Neural cell (in vitro differentiated cells): ENCODE measurements at regions not wholly inside any gene's neighbourhood (a gene's known extent, or its start where the extent isn't known, plus 50 kb on each side); places are given as distances from the start of the nearest gene placed in this dataset.

Source experiments
- H2AFZ ChIP-seq: fragments of 200-600, 300-800 bp; sonication (generic), shearing (Covaris generic); 2 replicates; pipeline ENCODE4 v1.6.0; 2014; ENCODE audit warnings: low read depth, mild to moderate bottlenecking, antibody characterized with exemption, low read length, moderate library complexity
- H3F3A ChIP-seq: fragments of 200-600 bp; shearing (Covaris generic); 2 replicates; pipeline ENCODE4 v1.6.1; 2016; ENCODE audit warnings: mild to moderate bottlenecking, moderate library complexity, mixed read lengths, antibody characterized with exemption, low read length; ENCODE audit not compliant: insufficient read depth, poor library complexity, severe bottlenecking
- H3K27ac ChIP-seq: fragments of 200-600, 300-800 bp; sonication (generic), shearing (Covaris generic); 2 replicates; pipeline ENCODE4 v1.5.1; 2014; ENCODE audit warnings: mild to moderate bottlenecking, low read length, moderate library complexity
- H3K27me3 ChIP-seq: fragments of 300-800, 200-600 bp; sonication (generic), shearing (Covaris generic); 2 replicates; pipeline ENCODE4 v1.6.0; 2014; ENCODE audit warnings: mild to moderate bottlenecking, low read depth, low read length, moderate library complexity; ENCODE audit not compliant: insufficient read depth
- H3K36me3 ChIP-seq: fragments of 300-800, 200-600 bp; sonication (generic), shearing (Covaris generic); 2 replicates; pipeline ENCODE4 v1.5.1; 2014; ENCODE audit warnings: mild to moderate bottlenecking, antibody characterized with exemption, low read length, moderate library complexity; ENCODE audit not compliant: insufficient read depth
- H3K4me2 ChIP-seq: fragments of 300-800, 200-600 bp; sonication (generic), shearing (Covaris generic); 2 replicates; pipeline ENCODE4 v1.6.0; 2014; ENCODE audit warnings: mild to moderate bottlenecking, low read length
- H3K4me3 ChIP-seq: fragments of 300-800, 200-600 bp; sonication (generic), shearing (Covaris generic); 2 replicates; pipeline ENCODE4 v1.5.1; 2014; ENCODE audit warnings: mild to moderate bottlenecking, low read length, moderate library complexity
- H3K79me2 ChIP-seq: fragments of 200-600 bp; shearing (Covaris generic); replicated peaks from 2 replicates; pipeline ENCODE4 v1.6.0; 2014; ENCODE audit warnings: mild to moderate bottlenecking, low read length, moderate library complexity; ENCODE audit not compliant: insufficient read depth
- H3K9ac ChIP-seq: fragments of 300-800, 200-600 bp; sonication (generic), shearing (Covaris generic); 2 replicates; pipeline ENCODE4 v1.6.1; 2016; ENCODE audit warnings: mild to moderate bottlenecking, low read length, mixed read lengths
- H3K9me2 ChIP-seq: fragments of 200-600 bp; shearing (Covaris generic); 2 replicates; pipeline ENCODE4 v1.6.1; 2016; ENCODE audit warnings: mild to moderate bottlenecking, low read length, mixed read lengths; ENCODE audit not compliant: insufficient read depth
- H3K9me3 ChIP-seq: fragments of 200-600, 300-800 bp; sonication (generic), shearing (Covaris generic); 2 replicates; pipeline ENCODE4 v1.6.1; 2016; ENCODE audit warnings: mild to moderate bottlenecking, mixed run types, low read length, moderate library complexity, mixed read lengths
- H4K20me1 ChIP-seq: fragments of 200-600 bp; shearing (Covaris generic); 2 replicates; pipeline ENCODE4 v1.6.1; 2016; ENCODE audit warnings: mild to moderate bottlenecking, mixed run types; ENCODE audit not compliant: insufficient read depth
- EP300 ChIP-seq: fragments of 450-650 bp; conservative IDR thresholded peaks from 2 replicates; pipeline ENCODE4 v1.6.1; 2014; ENCODE audit warnings: antibody characterized with exemption, mild to moderate bottlenecking, moderate library complexity; ENCODE audit not compliant: poor library complexity, severe bottlenecking
- EZH2 ChIP-seq: fragments of 200-600, 300-800 bp; shearing (Covaris generic), sonication (generic); IDR thresholded peaks from 2 replicates; pipeline ENCODE4 v1.6.1; 2014; ENCODE audit warnings: antibody characterized with exemption, low read length, borderline replicate concordance, mild to moderate bottlenecking; ENCODE audit not compliant: insufficient read depth, poor library complexity, severe bottlenecking
- MXI1 ChIP-seq: fragments of 450-650 bp; conservative IDR thresholded peaks from 2 replicates; pipeline ENCODE4 v1.6.1; 2014; ENCODE audit warnings: antibody characterized with exemption, mild to moderate bottlenecking; ENCODE audit not compliant: poor library complexity, severe bottlenecking
- POLR2AphosphoS5 ChIP-seq: IDR thresholded peaks from 2 replicates; pipeline ENCODE4 v1.6.1; 2012
- RAD21 ChIP-seq: fragments of 450-650 bp; conservative IDR thresholded peaks from 2 replicates; pipeline ENCODE4 v1.6.1; 2014; ENCODE audit warnings: antibody characterized with exemption, mild to moderate bottlenecking, moderate library complexity
- SMC3 ChIP-seq: fragments of 450-650 bp; conservative IDR thresholded peaks from 2 replicates; pipeline ENCODE4 v1.6.1; 2014; ENCODE audit warnings: antibody characterized with exemption, mild to moderate bottlenecking, moderate library complexity; ENCODE audit not compliant: poor library complexity
- TAF1 ChIP-seq: IDR thresholded peaks from 2 replicates; pipeline ENCODE4 v1.6.1; 2012; ENCODE audit warnings: low read depth
- TF ChIP-seq, protein P1 (sequence below): IDR thresholded peaks from 2 replicates; pipeline ENCODE4 v1.6.1; 2012; ENCODE audit warnings: borderline replicate concordance
- TF ChIP-seq, protein P2 (sequence below): fragments of 450-650 bp; IDR thresholded peaks from 2 replicates; pipeline ENCODE4 v1.5.1; 2014; ENCODE audit warnings: antibody characterized with exemption, mild to moderate bottlenecking, moderate library complexity; ENCODE audit not compliant: poor library complexity, severe bottlenecking

DNA sequence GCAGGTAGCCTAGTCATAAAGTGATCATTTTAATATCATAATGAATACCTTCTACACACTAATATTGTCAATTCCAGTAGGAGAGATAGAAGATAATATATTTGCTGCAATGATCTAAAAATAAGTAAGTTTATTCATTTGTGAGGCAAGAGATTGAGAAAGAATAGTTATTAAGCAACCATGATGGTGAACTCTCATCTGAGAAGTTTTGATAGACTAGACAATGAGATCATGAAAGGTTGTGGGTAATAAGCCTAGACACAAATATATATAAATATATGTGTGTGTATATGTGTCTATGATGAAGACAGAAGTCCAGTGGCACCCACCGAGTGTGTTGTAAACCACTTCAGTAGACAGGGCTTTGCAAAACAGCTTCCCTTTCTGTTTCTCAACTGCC, 181.0 kb upstream of the CHST9 start:
- Histone ChIP-seq H3F3A (no peaks in the 10 kb centered on the region), H3K27ac (no peak overlapping the region), H3K4me3 (no peak overlapping the region), H3K79me2 (no peaks in the 10 kb centered on the region), H3K9me2 (no peaks in the 10 kb centered on the region), H2AFZ (no peak overlapping the region), H3K9ac (no peak overlapping the region), H3K27me3 (no peaks in the 10 kb centered on the region), H3K4me2 (no peak overlapping the region), H4K20me1 (no peaks in the 10 kb centered on the region), H3K9me3 (no peaks in the 10 kb centered on the region), H3K36me3 (no peaks in the 10 kb centered on the region)
- TF ChIP-seq MXI1 (no peak), EP300 (no peak), TAF1 (no peak), RAD21 (no peak), SMC3 (no peak), EZH2 (no peak), POLR2AphosphoS5 (no peak)
- TF ChIP-seq, protein P1, sequence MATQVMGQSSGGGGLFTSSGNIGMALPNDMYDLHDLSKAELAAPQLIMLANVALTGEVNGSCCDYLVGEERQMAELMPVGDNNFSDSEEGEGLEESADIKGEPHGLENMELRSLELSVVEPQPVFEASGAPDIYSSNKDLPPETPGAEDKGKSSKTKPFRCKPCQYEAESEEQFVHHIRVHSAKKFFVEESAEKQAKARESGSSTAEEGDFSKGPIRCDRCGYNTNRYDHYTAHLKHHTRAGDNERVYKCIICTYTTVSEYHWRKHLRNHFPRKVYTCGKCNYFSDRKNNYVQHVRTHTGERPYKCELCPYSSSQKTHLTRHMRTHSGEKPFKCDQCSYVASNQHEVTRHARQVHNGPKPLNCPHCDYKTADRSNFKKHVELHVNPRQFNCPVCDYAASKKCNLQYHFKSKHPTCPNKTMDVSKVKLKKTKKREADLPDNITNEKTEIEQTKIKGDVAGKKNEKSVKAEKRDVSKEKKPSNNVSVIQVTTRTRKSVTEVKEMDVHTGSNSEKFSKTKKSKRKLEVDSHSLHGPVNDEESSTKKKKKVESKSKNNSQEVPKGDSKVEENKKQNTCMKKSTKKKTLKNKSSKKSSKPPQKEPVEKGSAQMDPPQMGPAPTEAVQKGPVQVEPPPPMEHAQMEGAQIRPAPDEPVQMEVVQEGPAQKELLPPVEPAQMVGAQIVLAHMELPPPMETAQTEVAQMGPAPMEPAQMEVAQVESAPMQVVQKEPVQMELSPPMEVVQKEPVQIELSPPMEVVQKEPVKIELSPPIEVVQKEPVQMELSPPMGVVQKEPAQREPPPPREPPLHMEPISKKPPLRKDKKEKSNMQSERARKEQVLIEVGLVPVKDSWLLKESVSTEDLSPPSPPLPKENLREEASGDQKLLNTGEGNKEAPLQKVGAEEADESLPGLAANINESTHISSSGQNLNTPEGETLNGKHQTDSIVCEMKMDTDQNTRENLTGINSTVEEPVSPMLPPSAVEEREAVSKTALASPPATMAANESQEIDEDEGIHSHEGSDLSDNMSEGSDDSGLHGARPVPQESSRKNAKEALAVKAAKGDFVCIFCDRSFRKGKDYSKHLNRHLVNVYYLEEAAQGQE = no peak
- TF ChIP-seq, protein P2, sequence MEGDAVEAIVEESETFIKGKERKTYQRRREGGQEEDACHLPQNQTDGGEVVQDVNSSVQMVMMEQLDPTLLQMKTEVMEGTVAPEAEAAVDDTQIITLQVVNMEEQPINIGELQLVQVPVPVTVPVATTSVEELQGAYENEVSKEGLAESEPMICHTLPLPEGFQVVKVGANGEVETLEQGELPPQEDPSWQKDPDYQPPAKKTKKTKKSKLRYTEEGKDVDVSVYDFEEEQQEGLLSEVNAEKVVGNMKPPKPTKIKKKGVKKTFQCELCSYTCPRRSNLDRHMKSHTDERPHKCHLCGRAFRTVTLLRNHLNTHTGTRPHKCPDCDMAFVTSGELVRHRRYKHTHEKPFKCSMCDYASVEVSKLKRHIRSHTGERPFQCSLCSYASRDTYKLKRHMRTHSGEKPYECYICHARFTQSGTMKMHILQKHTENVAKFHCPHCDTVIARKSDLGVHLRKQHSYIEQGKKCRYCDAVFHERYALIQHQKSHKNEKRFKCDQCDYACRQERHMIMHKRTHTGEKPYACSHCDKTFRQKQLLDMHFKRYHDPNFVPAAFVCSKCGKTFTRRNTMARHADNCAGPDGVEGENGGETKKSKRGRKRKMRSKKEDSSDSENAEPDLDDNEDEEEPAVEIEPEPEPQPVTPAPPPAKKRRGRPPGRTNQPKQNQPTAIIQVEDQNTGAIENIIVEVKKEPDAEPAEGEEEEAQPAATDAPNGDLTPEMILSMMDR = no peak

DNA sequence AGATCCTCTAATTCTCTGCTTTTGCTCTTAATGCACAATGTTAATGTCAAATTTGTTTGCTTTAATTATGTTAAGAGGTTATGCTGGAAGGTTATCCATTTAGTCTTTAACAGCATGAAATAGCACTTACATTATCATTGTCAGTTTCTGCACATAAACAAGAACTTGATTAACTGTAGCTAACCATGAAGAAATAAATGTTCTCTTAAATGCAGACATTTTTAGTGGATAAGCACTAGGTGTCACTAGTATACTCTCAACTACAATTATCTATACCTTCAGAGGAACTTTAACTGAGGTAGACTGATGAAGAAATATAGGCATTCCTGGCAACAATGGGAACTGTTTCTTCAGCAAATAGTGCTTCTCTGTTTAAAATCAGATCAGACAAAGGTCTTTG, 178.8 kb upstream of the CHST9 start:
- Histone ChIP-seq H3K36me3 (no peaks in the 10 kb centered on the region), H3K27me3 (no peaks in the 10 kb centered on the region), H3K9ac (no peak overlapping the region), H3K4me3 (no peak overlapping the region), H3K27ac (no peak overlapping the region), H3K4me2 (no peak overlapping the region), H3F3A (no peaks in the 10 kb centered on the region), H3K79me2 (no peaks in the 10 kb centered on the region), H4K20me1 (no peaks in the 10 kb centered on the region), H3K9me3 (no peaks in the 10 kb centered on the region), H2AFZ (no peak overlapping the region), H3K9me2 (no peaks in the 10 kb centered on the region)
- TF ChIP-seq MXI1 (no peak), TAF1 (no peak), EP300 (no peak), SMC3 (peak; percentile 78), RAD21 (peak; percentile 82), POLR2AphosphoS5 (no peak)
- TF ChIP-seq, protein P1 = no peak
- TF ChIP-seq, protein P2 = peak; percentile 76
